Breast epithelium (tissue), 3 donors: ENCODE measurements at regions not wholly inside any gene's neighbourhood (a gene's known extent, or its start where the extent isn't known, plus 50 kb on each side); places are given as distances from the start of the nearest gene placed in this dataset.

Source experiments
- POLR2AphosphoS5 ChIP-seq, 3 donors: sonication (generic); formaldehyde crosslinking; IDR thresholded peaks; one replicate each; pipeline ENCODE4 v1.6.1; 2017; ENCODE audit warnings: antibody characterized with exemption in 3 of 3
- TF ChIP-seq, protein P1 (sequence below), 3 donors: fragments of 450-650 bp; IDR thresholded peaks; one replicate each; pipeline ENCODE4 v1.5.1; 2016 to 2017; ENCODE audit warnings: antibody characterized with exemption in 3 of 3, mild to moderate bottlenecking in 3 of 3, moderate library complexity in 3 of 3

DNA sequence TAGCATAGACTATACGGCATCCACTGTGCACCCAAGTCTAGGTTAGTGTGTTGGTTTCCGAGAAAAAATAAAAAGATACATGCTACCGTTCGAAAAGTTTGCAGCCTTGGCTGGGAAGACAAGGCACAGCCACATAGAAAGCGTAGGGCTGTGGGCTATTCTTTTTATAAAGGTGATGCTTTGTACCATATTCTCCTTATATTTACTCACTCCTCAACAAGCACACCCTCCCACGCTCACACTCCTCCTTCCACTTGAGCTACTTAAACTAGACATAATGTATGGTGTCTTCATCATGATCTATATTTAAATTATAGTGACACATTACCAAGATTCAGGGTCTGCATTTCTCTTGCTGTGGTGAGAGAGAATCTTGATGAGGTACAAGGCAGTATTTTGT lies 1416.5 kb downstream of the AACS start:
- TF ChIP-seq, protein P1, sequence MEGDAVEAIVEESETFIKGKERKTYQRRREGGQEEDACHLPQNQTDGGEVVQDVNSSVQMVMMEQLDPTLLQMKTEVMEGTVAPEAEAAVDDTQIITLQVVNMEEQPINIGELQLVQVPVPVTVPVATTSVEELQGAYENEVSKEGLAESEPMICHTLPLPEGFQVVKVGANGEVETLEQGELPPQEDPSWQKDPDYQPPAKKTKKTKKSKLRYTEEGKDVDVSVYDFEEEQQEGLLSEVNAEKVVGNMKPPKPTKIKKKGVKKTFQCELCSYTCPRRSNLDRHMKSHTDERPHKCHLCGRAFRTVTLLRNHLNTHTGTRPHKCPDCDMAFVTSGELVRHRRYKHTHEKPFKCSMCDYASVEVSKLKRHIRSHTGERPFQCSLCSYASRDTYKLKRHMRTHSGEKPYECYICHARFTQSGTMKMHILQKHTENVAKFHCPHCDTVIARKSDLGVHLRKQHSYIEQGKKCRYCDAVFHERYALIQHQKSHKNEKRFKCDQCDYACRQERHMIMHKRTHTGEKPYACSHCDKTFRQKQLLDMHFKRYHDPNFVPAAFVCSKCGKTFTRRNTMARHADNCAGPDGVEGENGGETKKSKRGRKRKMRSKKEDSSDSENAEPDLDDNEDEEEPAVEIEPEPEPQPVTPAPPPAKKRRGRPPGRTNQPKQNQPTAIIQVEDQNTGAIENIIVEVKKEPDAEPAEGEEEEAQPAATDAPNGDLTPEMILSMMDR (IDR thresholded peaks at IDR 0.05), result no peak
- TF ChIP-seq POLR2AphosphoS5 (IDR thresholded peaks at IDR 0.05), result no peak
